ENCODE measurements at regions not wholly inside any gene's neighbourhood (a gene's known extent, or its start where the extent isn't known, plus 50 kb on each side); places are given as distances from the start of the nearest gene placed in this dataset.

DNA sequence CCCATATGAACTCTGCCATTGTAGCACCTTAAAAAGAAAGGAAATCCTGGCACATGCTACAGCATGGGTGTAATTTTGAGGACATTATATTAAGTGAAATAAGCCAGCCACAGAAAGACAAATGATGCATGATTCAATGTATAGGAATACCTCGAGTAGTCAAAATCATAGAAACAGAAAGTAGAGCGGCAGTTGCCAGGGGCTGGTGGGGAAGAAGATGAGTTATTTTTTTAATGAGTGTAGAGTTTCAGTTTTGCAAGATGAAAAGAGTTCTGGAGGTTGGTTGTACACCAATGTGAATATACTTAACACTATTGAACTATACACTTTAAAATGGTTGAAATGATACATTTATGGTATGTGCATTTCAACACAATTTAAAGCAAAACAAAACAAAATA lies 133.0 kb downstream of the ZDHHC21 start:
- H3K27me3 ChIP-seq (ENCODE audit: control insufficient read depth in 2 of 2, insufficient read depth in 2 of 2, low read length in 2 of 2) = no peaks in the 10 kb centered on the region
- Mint-ChIP-seq H3K36me3 (peaks cover 0 to 2% (median 0%) of the 10 kb centered on the region in 5 donors), H3K4me3 (no peak overlapping the region), H3K27ac (no peak overlapping the region), H3K9me3 (peaks cover 0 to 4% (median 0%) of the 10 kb centered on the region in 11 donors), H3K4me1 (peaks cover 0 to 7% (median 0%) of the 10 kb centered on the region in 7 donors), H3K27me3 (peaks cover 0 to 6% (median 5%) of the 10 kb centered on the region in 5 donors)
- no peak overlapping the region for H3K4me3 ChIP-seq (ENCODE audit: low read length)
- H3K9me3 ChIP-seq (ENCODE audit: control insufficient read depth in 2 of 3, low read length in 3 of 3) = peaks cover 0 to 4% (median 0%) of the 10 kb centered on the region in 3 experiments
- H3K27ac ChIP-seq (ENCODE audit: low read depth, low read length) = no peak overlapping the region
- DNase-seq = no peak
- no peaks in the 10 kb centered on the region for H3K36me3 ChIP-seq (ENCODE audit: control insufficient read depth in 2 of 3, insufficient read depth in 3 of 3, low read length in 3 of 3)
- no peak for ATAC-seq
- ChIA-PET CTCF (no interaction called here), POLR2A (no interaction called here)
- H3K4me1 ChIP-seq (ENCODE audit: control insufficient read depth in 2 of 2, insufficient read depth in 2 of 2, low read length in 2 of 2) = no peaks in the 10 kb centered on the region
- intact Hi-C loops (cut with micrococcal nuclease) = no loop called here

DNA sequence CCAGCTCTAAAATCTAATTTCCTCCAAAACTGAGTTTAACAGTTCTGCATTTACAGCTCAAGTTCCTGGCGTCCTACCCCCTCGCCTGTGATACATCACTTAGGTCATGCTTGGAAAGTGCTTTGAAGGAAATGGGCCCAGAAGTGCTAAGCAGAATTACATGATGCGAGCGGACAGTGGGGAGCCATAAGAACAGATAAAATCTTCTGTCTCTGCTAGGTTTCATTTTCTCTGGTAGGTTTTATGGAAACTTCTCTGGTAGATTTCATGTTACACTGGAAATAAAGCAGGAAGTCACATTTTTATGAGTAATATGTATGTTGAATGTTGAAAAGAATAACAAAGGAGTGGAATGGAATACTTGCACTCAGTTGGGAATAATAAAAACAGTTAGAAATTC lies 138.3 kb downstream of the ZDHHC21 start:
- Histone ChIP-seq H3K4me3 (ENCODE audit: low read length) (no peak overlapping the region), H3K4me1 (ENCODE audit: control insufficient read depth in 2 of 2, insufficient read depth in 2 of 2, low read length in 2 of 2) (no peaks in the 10 kb centered on the region), H3K27ac (ENCODE audit: low read depth, low read length) (no peak overlapping the region), H3K27me3 (ENCODE audit: control insufficient read depth in 2 of 2, insufficient read depth in 2 of 2, low read length in 2 of 2) (no peaks in the 10 kb centered on the region), H3K9me3 (ENCODE audit: control insufficient read depth in 2 of 3, low read length in 3 of 3) (no peaks in the 10 kb centered on the region), H3K36me3 (ENCODE audit: control insufficient read depth in 2 of 3, insufficient read depth in 3 of 3, low read length in 3 of 3) (no peaks in the 10 kb centered on the region)
- POLR2A ChIA-PET = interaction anchor here (0.7 kb wide), 1 partner anchor 624 kb away, joined by 3 read pairs; no protein-coding TSS in a partner anchor
- DNase-seq = no peak
- Mint-ChIP-seq H3K36me3 (no peaks in the 10 kb centered on the region), H3K27me3 (peaks cover 0 to 5% (median 3%) of the 10 kb centered on the region in 5 donors), H3K9me3 (peaks cover 0 to 2% (median 0%) of the 10 kb centered on the region in 11 donors), H3K4me3 (no peak overlapping the region), H3K4me1 (no peaks in the 10 kb centered on the region), H3K27ac (no peak overlapping the region)
- no peak for ATAC-seq
- CTCF ChIA-PET = no interaction called here
- intact Hi-C loops (cut with micrococcal nuclease) = no loop called here

DNA sequence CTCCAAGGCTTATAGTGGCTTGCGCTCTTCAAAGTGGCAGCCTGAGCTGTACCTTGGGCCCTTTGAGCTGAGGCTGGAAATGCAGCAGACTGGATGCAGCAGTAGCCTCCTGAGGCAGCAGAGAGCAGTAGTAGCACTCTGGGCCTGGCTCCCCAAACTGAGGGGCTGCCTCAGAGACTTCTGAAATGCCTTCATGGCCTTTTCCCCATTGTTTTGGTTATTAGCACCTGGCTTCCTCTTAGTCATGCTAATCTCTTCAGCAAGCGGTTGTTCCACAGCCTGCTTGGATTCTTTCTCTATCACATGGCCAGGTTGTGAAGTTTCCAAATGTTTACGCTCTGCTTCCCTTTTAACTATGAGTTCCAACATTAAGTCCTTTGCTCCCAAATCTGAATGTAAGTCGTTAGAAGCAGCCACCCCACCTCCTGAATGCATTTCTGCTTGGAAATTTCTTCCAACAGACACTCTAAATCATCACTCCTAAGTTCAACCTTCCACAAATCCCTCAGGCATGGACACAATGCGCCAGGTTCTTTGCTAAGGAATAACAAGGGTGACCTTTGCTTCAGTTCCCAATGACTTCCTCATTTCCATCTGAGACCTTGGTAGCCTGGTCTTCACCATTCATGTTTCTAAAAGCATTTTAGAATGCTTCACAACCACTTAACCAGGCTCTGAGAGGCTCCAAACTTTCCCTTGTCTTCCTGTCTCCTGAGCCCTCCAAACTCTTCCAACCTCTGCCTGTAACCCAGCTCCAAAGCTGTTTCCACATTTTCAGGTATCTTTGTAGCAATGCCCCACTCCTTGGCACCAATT lies 145.8 kb downstream of the ZDHHC21 start:
- Mint-ChIP-seq H3K36me3 (no peaks in the 10 kb centered on the region), H3K4me1 (no peaks in the 10 kb centered on the region), H3K9me3 (peaks cover 0 to 7% (median 0%) of the 10 kb centered on the region in 11 donors), H3K27ac (no peak overlapping the region), H3K27me3 (peaks cover 0 to 11% (median 3%) of the 10 kb centered on the region in 5 donors), H3K4me3 (no peak overlapping the region)
- Histone ChIP-seq H3K27me3 (ENCODE audit: control insufficient read depth in 2 of 2, insufficient read depth in 2 of 2, low read length in 2 of 2) (no peaks in the 10 kb centered on the region), H3K4me3 (ENCODE audit: low read length) (no peak overlapping the region), H3K27ac (ENCODE audit: low read depth, low read length) (no peak overlapping the region), H3K36me3 (ENCODE audit: control insufficient read depth in 2 of 3, insufficient read depth in 3 of 3, low read length in 3 of 3) (no peaks in the 10 kb centered on the region), H3K4me1 (ENCODE audit: control insufficient read depth in 2 of 2, insufficient read depth in 2 of 2, low read length in 2 of 2) (no peaks in the 10 kb centered on the region), H3K9me3 (ENCODE audit: control insufficient read depth in 2 of 3, low read length in 3 of 3) (no peaks in the 10 kb centered on the region)
- DNase-seq = no peak
- intact Hi-C loops (cut with micrococcal nuclease) = no loop called here
- CTCF ChIA-PET = no interaction called here
- no peak for ATAC-seq
- POLR2A ChIA-PET = no interaction called here

DNA sequence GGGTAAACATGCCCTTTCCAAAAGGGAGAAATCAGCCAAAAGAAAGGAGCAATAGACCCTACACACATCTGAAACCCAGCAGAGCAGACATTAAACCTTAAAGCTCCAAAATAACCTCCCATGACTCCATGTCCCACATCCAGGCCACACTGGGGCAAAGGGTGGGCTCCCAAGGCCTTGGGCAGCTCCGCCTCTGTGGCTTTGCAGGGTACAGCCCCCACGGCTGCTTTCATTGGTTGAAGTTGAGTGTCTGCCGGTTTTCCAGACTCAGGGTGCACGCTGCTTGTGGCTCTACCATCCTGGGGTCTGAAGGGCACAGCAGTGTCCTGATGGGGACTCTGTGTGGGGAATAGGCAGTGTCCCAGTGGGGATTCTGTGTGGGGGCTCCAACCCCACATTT lies 146.5 kb downstream of the ZDHHC21 start:
- DNase-seq (no peak), ATAC-seq (no peak)
- Mint-ChIP-seq H3K27ac (no peak overlapping the region), H3K4me3 (no peak overlapping the region), H3K9me3 (peaks cover 0 to 7% (median 0%) of the 10 kb centered on the region in 11 donors), H3K4me1 (no peaks in the 10 kb centered on the region), H3K36me3 (no peaks in the 10 kb centered on the region), H3K27me3 (peaks cover 0 to 11% (median 4%) of the 10 kb centered on the region in 5 donors)
- ChIA-PET CTCF (no interaction called here), POLR2A (no interaction called here)
- Histone ChIP-seq H3K4me1 (ENCODE audit: control insufficient read depth in 2 of 2, insufficient read depth in 2 of 2, low read length in 2 of 2) (no peaks in the 10 kb centered on the region), H3K36me3 (ENCODE audit: control insufficient read depth in 2 of 3, insufficient read depth in 3 of 3, low read length in 3 of 3) (no peaks in the 10 kb centered on the region), H3K9me3 (ENCODE audit: control insufficient read depth in 2 of 3, low read length in 3 of 3) (no peaks in the 10 kb centered on the region), H3K27me3 (ENCODE audit: control insufficient read depth in 2 of 2, insufficient read depth in 2 of 2, low read length in 2 of 2) (no peaks in the 10 kb centered on the region), H3K27ac (ENCODE audit: low read depth, low read length) (no peak overlapping the region), H3K4me3 (ENCODE audit: low read length) (no peak overlapping the region)
- intact Hi-C loops (cut with micrococcal nuclease) = no loop called here

DNA sequence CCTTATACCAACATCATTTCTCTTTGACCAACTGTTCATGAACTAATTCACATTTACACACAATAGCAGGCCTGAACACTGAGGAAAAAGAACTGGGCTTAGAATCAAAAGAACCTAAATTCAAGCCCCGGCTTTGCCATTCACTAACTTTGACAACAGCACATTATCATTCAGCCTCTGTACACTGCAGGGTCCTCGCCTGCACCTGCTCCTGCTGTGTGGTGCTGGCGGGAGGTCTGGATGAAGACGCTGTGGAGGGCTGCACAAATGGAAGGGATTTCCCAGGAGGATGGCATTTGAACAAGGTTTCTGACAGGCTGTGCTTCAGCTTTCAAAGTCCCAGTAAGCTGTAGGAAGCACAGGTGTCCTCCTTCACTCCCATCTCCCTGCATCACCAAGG lies 151.2 kb downstream of the ZDHHC21 start:
- peaks cover 0 to 16% (median 5%) of the 10 kb centered on the region in 5 donors for H3K27me3 Mint-ChIP-seq
- intact Hi-C loops (cut with micrococcal nuclease) = no loop called here
- POLR2A ChIA-PET = no interaction called here
- ATAC-seq (no peak), DNase-seq (no peak)
- Histone ChIP-seq H3K4me1 (ENCODE audit: control insufficient read depth in 2 of 2, insufficient read depth in 2 of 2, low read length in 2 of 2) (no peaks in the 10 kb centered on the region), H3K4me3 (ENCODE audit: low read length) (no peak overlapping the region), H3K36me3 (ENCODE audit: control insufficient read depth in 2 of 3, insufficient read depth in 3 of 3, low read length in 3 of 3) (no peaks in the 10 kb centered on the region), H3K27ac (ENCODE audit: low read depth, low read length) (no peak overlapping the region), H3K27me3 (ENCODE audit: control insufficient read depth in 2 of 2, insufficient read depth in 2 of 2, low read length in 2 of 2) (no peaks in the 10 kb centered on the region), H3K9me3 (ENCODE audit: control insufficient read depth in 2 of 3, low read length in 3 of 3) (no peaks in the 10 kb centered on the region)
- H3K9me3 Mint-ChIP-seq = peaks cover 0 to 5% (median 0%) of the 10 kb centered on the region in 11 donors
- no peak overlapping the region for H3K4me3 Mint-ChIP-seq
- CTCF ChIA-PET = no interaction called here
- no peak overlapping the region for H3K27ac Mint-ChIP-seq
- H3K36me3 Mint-ChIP-seq = no peaks in the 10 kb centered on the region
- H3K4me1 Mint-ChIP-seq = no peaks in the 10 kb centered on the region

DNA sequence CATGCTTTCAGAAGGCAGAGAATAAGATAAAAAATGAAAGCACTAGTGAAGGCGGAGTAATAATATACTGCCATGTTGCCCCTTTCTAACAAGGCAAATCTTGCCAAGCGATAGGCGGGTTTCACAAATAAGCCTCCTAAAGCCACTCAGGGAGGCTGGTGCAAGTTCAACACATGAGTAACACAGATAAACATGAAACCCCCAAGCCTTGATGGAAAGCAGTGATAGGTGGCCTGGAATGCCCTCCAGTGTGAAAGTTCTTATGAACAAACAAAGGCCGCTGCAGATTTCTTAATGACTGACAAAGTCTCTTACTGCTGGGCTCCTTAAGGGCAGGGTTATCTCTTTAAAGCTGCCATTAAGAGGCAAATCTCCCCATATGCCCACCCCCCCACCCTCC lies 154.7 kb downstream of the ZDHHC21 start:
- no peak overlapping the region for H3K27ac Mint-ChIP-seq
- ATAC-seq (no peak), DNase-seq (no peak)
- Histone ChIP-seq H3K27ac (ENCODE audit: low read depth, low read length) (no peak overlapping the region), H3K9me3 (ENCODE audit: control insufficient read depth in 2 of 3, low read length in 3 of 3) (no peaks in the 10 kb centered on the region), H3K36me3 (ENCODE audit: control insufficient read depth in 2 of 3, insufficient read depth in 3 of 3, low read length in 3 of 3) (no peaks in the 10 kb centered on the region), H3K27me3 (ENCODE audit: control insufficient read depth in 2 of 2, insufficient read depth in 2 of 2, low read length in 2 of 2) (no peaks in the 10 kb centered on the region), H3K4me3 (ENCODE audit: low read length) (no peak overlapping the region), H3K4me1 (ENCODE audit: control insufficient read depth in 2 of 2, insufficient read depth in 2 of 2, low read length in 2 of 2) (no peaks in the 10 kb centered on the region)
- H3K4me3 Mint-ChIP-seq = no peak overlapping the region
- ChIA-PET CTCF (no interaction called here), POLR2A (no interaction called here)
- peaks cover 0 to 5% (median 0%) of the 10 kb centered on the region in 5 donors for H3K36me3 Mint-ChIP-seq
- peaks cover 11 to 40% (median 20%) of the 10 kb centered on the region in 5 donors for H3K27me3 Mint-ChIP-seq
- intact Hi-C loops (cut with micrococcal nuclease) = no loop called here
- H3K4me1 Mint-ChIP-seq = no peaks in the 10 kb centered on the region
- peaks cover 0 to 5% (median 0%) of the 10 kb centered on the region in 11 donors for H3K9me3 Mint-ChIP-seq
